Activated CD4-positive, CD25-positive, alpha-beta regulatory T cell treated with anti-CD3 and anti-CD28 coated beads, Interleukin-2, amount 50 U/mL, for 72 hours (primary cell): ENCODE measurements at regions not wholly inside any gene's neighbourhood (a gene's known extent, or its start where the extent isn't known, plus 50 kb on each side); places are given as distances from the start of the nearest gene placed in this dataset.
"Not testable (repeated sequence)": the region's sequence is repeated elsewhere in the genome, so short reads cannot be mapped to it uniquely, and the experiment has no call there.

Experiments used
- DNase-seq: peaks from one replicate; pipeline ENCODE4 v3.0.0; 2021

- no peak for DNase-seq
Observed at GRCh38 chr1:4256351-4256750, 356.3 kb upstream of the C1orf174 start.

- not testable (repeated sequence) for DNase-seq
Observed at GRCh38 chr1:4258146-4258777, 358.2 kb upstream of the C1orf174 start.

- no peak for DNase-seq
Observed at GRCh38 chr1:4261327-4261726, 361.3 kb upstream of the C1orf174 start.

- no peak for DNase-seq
Observed at GRCh38 chr1:4262665-4263064, 362.6 kb upstream of the C1orf174 start.

- no peak for DNase-seq
Observed at GRCh38 chr1:4263699-4264098, 363.6 kb upstream of the C1orf174 start.

- no peak for DNase-seq
Observed at GRCh38 chr1:4265836-4266235, 365.8 kb upstream of the C1orf174 start.

GRCh38 chr1:4267381-4268261, 367.5 kb upstream of the C1orf174 start:
- no peak for DNase-seq

GRCh38 chr1:4268262-4268888, 368.3 kb upstream of the C1orf174 start:
- DNase-seq, result no peak

- no peak for DNase-seq
Observed at GRCh38 chr1:4268889-4269284, 368.8 kb upstream of the C1orf174 start.

- no peak for DNase-seq
Observed at GRCh38 chr1:4269330-4269729, 369.3 kb upstream of the C1orf174 start.

GRCh38 chr1:4269952-4270570, 370.0 kb upstream of the C1orf174 start:
- no peak for DNase-seq

GRCh38 chr1:4270651-4271337, 370.7 kb upstream of the C1orf174 start:
- DNase-seq, result no peak

- DNase-seq, result no peak
Observed at GRCh38 chr1:4271338-4271998, 371.4 kb upstream of the C1orf174 start.

- DNase-seq, result no peak
Observed at GRCh38 chr1:4272568-4272967, 372.5 kb upstream of the C1orf174 start.

GRCh38 chr1:4273243-4273642, 373.2 kb upstream of the C1orf174 start:
- DNase-seq, result no peak

- DNase-seq, result no peak
Observed at GRCh38 chr1:4273747-4274146, 373.7 kb upstream of the C1orf174 start.

- no peak for DNase-seq
Observed at GRCh38 chr1:4275083-4275482, 375.0 kb upstream of the C1orf174 start.

GRCh38 chr1:4276238-4276637, 376.2 kb upstream of the C1orf174 start:
- DNase-seq, result no peak

GRCh38 chr1:4277598-4277997, 376.8 kb upstream of the AJAP1 start:
- DNase-seq, result no peak

- DNase-seq, result no peak
Observed at GRCh38 chr1:4284976-4285375, 369.4 kb upstream of the AJAP1 start.

GRCh38 chr1:4292861-4293260, 361.5 kb upstream of the AJAP1 start:
- no peak for DNase-seq

- DNase-seq, result no peak
Observed at GRCh38 chr1:4298361-4299083, 355.9 kb upstream of the AJAP1 start.
